K562 (cell line): ENCODE measurements at regions not wholly inside any gene's neighbourhood (a gene's known extent, or its start where the extent isn't known, plus 50 kb on each side); places are given as distances from the start of the nearest gene placed in this dataset.
A peak's percentile ranks its signal among the peaks of the same experiment; 100 is the strongest.

Source experiments
- ARID4B ChIP-seq: sonication (generic); formaldehyde crosslinking; IDR thresholded peaks from 2 replicates; pipeline ENCODE4 v1.8.0; 2022; ENCODE audit warnings: mild to moderate bottlenecking, missing genetic modification reagents
- CBFA2T2 ChIP-seq: fragments of 450-650 bp; conservative IDR thresholded peaks from 2 replicates; pipeline ENCODE4 v1.6.1; 2017; ENCODE audit warnings: mild to moderate bottlenecking
- CLOCK ChIP-seq: fragments of 250-450 bp; sonication (Bioruptor Pico); IDR thresholded peaks from 2 replicates; pipeline ENCODE4 v1.4.0; 2020; ENCODE audit warnings: mild to moderate bottlenecking, moderate library complexity, borderline replicate concordance
- DPF2 ChIP-seq: fragments of 450-650 bp; IDR thresholded peaks from 2 replicates; pipeline ENCODE4 v1.6.1; 2016
- EZH2 ChIP-seq: IDR thresholded peaks from 2 replicates; pipeline ENCODE4 v1.6.1; 2012; ENCODE audit warnings: low read depth, mild to moderate bottlenecking, inconsistent platforms, low read length, borderline replicate concordance
- POLR2A ChIP-seq: fragments of 450-650 bp; conservative IDR thresholded peaks from 2 replicates; pipeline ENCODE4 v1.6.1; 2016
- RAD21 ChIP-seq, 2 experiments: fragments of 250-450 bp in 1 of 2; fragments of 450-650 bp in 1 of 2; sonication (Bioruptor Pico) in 1 of 2; formaldehyde crosslinking in 1 of 2; IDR thresholded peaks in 1 of 2; conservative IDR thresholded peaks in 1 of 2; 2 replicates each; pipeline versions ENCODE4 v1.4.0 to v1.8.0; 2020 to 2022; ENCODE audit warnings: mild to moderate bottlenecking in 2 of 2, moderate library complexity in 1 of 2
- TEAD4 ChIP-seq, 2 experiments: sonication (generic) in 1 of 2; formaldehyde crosslinking in 1 of 2; IDR thresholded peaks; 2 replicates each; pipeline versions ENCODE4 v1.6.1 to v1.8.0; 2012 to 2022; ENCODE audit warnings: borderline replicate concordance in 1 of 2, inconsistent platforms in 1 of 2, low read length in 1 of 2, mild to moderate bottlenecking in 1 of 2, missing genetic modification reagents in 1 of 2
- YBX1 ChIP-seq: fragments of 450-650 bp; IDR thresholded peaks from 2 replicates; pipeline ENCODE4 v1.7.1; 2016; ENCODE audit warnings: mild to moderate bottlenecking
- ZNF175 ChIP-seq: fragments of 200-800 bp; sonication (Bioruptor generic); IDR thresholded peaks from 2 replicates; pipeline ENCODE4 v1.6.1; 2016; ENCODE audit warnings: low read depth, mild to moderate bottlenecking, missing genetic modification characterization, missing compliant biosample characterization
- ZNF511 ChIP-seq: sonication (generic); formaldehyde crosslinking; IDR thresholded peaks from 2 replicates; pipeline ENCODE4 v1.8.0; 2022; ENCODE audit warnings: mild to moderate bottlenecking, missing genetic modification reagents
- ZNF609 ChIP-seq: sonication (generic); formaldehyde crosslinking; IDR thresholded peaks from 2 replicates; pipeline ENCODE4 v1.8.1; 2023; ENCODE audit warnings: missing genetic modification reagents, mild to moderate bottlenecking, borderline replicate concordance
- ZNF75A ChIP-seq: fragments of 450-650 bp; formaldehyde crosslinking; IDR thresholded peaks from 2 replicates; pipeline ENCODE4 v1.4.0; 2020; ENCODE audit warnings: mild to moderate bottlenecking
- TF ChIP-seq, protein P1 (sequence below): fragments of 250-450 bp; sonication (Bioruptor Pico); IDR thresholded peaks from 2 replicates; pipeline ENCODE4 v1.9.0; 2021; ENCODE audit warnings: mild to moderate bottlenecking

DNA sequence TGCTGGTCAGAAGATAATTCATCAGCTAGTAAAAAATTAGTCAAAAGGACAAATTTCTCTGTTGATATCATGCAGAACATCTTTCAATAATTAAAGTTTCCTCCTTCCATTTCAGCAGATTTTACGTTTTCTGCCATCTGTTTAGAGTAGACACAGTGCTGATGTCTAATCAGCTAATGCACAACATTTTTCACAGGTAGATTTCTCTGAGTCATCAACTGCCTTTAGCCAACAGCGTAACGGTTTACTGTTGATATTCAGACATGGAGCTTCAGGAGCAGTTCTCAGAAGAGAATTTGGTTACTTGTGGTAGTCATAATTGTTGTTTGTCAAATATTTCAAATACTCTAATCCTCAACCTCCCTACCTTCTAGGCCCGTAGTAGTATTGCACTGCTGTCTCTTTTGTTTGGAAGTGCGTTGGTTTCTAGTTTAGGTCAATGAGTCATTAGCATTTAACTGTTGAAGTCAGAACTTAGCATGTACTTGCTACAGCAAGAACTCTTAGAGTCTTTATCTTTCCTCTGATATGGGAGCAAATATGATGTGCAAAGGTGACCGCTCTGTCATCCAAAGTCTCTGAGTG, 86.8 kb upstream of the TFPI start (continued):
- TF ChIP-seq CLOCK (no peak), ZNF511 (no peak), ZNF609 (CRISPR knock-in tag) (no peak), ZNF75A (CRISPR knock-in tag) (no peak), RAD21 (CRISPR knock-in tag; conservative IDR thresholded peaks at IDR 0.05 in 1 of 2, IDR thresholded peaks at IDR 0.05 in 1 of 2) (no peak), DPF2 (no peak), CBFA2T2 (peak; percentile 20; the same call in 1 of the 2 replicates), ARID4B (CRISPR knock-in tag) (no peak), ZNF175 (CRISPR knock-in tag) (no peak), POLR2A (no peak), YBX1 (no peak), EZH2 (no peak), TEAD4 (IDR thresholded peaks at IDR 0.05; ENCODE audit: low read length) (peak; percentile 35; the same call in 1 of the 2 replicates), TEAD4 (CRISPR knock-in tag; IDR thresholded peaks at IDR 0.05; ENCODE audit: borderline replicate concordance) (no peak)
- TF ChIP-seq, protein P1, sequence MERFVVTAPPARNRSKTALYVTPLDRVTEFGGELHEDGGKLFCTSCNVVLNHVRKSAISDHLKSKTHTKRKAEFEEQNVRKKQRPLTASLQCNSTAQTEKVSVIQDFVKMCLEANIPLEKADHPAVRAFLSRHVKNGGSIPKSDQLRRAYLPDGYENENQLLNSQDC (CRISPR knock-in tag), result no peak
